Erythroblast (primary cell): ENCODE measurements at regions not wholly inside any gene's neighbourhood (a gene's known extent, or its start where the extent isn't known, plus 50 kb on each side); places are given as distances from the start of the nearest gene placed in this dataset.

ENCODE experiments used
- GATA1 ChIP-seq: IDR thresholded peaks from 2 replicates; pipeline ENCODE4 v1.6.1; 2011; ENCODE audit warnings: low read depth, mild to moderate bottlenecking, control low read depth, low read length, moderate library complexity
- POLR2A ChIP-seq: IDR thresholded peaks from 2 replicates; pipeline ENCODE4 v1.6.1; 2011; ENCODE audit warnings: mild to moderate bottlenecking, low read length

DNA sequence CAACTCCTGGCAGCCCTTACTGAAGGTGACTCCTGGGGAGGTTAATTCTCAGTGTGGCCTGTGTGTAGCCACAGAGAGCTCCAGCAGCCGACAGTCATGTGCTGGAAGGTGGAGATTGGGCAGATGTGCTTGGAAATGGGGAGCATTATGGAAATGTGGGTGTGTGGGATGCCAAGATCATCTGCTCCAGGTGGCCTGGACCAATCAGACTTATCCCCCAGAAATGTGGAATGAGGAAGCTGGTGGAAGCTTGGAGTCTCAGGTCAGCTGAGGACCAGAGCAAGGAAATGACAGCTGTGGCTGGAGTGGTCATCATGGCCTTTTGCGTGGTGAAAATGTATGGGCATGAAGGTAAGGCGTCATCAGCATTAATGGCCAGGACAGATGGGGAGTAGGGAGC is 234.0 kb downstream of the MIAT start:
- no peak for TF ChIP-seq POLR2A
- no peak for TF ChIP-seq GATA1
